HCT116 (cell line): ENCODE measurements at regions not wholly inside any gene's neighbourhood (a gene's known extent, or its start where the extent isn't known, plus 50 kb on each side); places are given as distances from the start of the nearest gene placed in this dataset.

Experiments
- ATAC-seq: fragments of 200-7000 bp; cut with Tn5 transposase; 2 replicates; pipeline ENCODE4 v1.9.1; 2020; ENCODE audit warnings: mild to moderate bottlenecking, moderate library complexity
- BruUV-seq: library from RNA; stranded (reverse); fragments of 400-500 nt; replicated peaks from 2 replicates; lab custom pipeline; 2021; lab: Mats Ljungman, UMichigan
- CTCF ChIA-PET: fragments of 300-600 bp; sonication (Branson Sonifier 250); formaldehyde crosslinking; loops from one replicate; lab custom pipeline; 2021; ENCODE audit warnings: antibody characterized with exemption; lab: Charles Lee
- POLR2A ChIA-PET: fragments of 300-600, 350-600 bp; sonication (Branson Sonifier 250); formaldehyde crosslinking; loops from one replicate; lab custom pipeline; 2021; ENCODE audit warnings: antibody characterized with exemption; lab: Charles Lee
- RAD21 ChIA-PET, 2 experiments: fragments of 300-600 bp; sonication (Branson Sonifier 250); formaldehyde crosslinking; loops; one replicate each; lab custom pipeline; 2023; ENCODE audit warnings: low total read pairs in 2 of 2; ENCODE audit not compliant: uncharacterized antibody in 2 of 2, unreplicated experiment in 2 of 2, low non-redundant PET in 1 of 2; lab: Charles Lee
- DNase-seq: peaks from one replicate; pipeline ENCODE4 v3.0.0-alpha.2; 2010; ENCODE audit warnings: low read depth, low spot score
- H2AFZ ChIP-seq: fragments of 200-600 bp; shearing (Covaris generic), sonication (generic); 2 replicates; pipeline ENCODE4 v1.6.1; 2017; ENCODE audit warnings: low read depth, mixed run types, mixed read lengths, antibody characterized with exemption, low read length; ENCODE audit not compliant: poor library complexity, severe bottlenecking
- H3K27ac ChIP-seq: 2 replicates; pipeline ENCODE4 v1.5.1; 2012; ENCODE audit warnings: low read depth, low read length
- H3K27me3 ChIP-seq: fragments of 200-600 bp; sonication (generic); 2 replicates; pipeline ENCODE4 v1.6.1; 2016; ENCODE audit warnings: mixed run types, low read length, mixed read lengths; ENCODE audit not compliant: insufficient read depth
- H3K36me3 ChIP-seq, 2 experiments: fragments of 200-500 bp in 1 of 2; fragments of 200-600 bp in 1 of 2; sonication (Bioruptor generic) in 1 of 2; sonication (generic) in 1 of 2; 2 replicates each; pipeline versions ENCODE4 v1.5.1 to v1.6.1; 2014 to 2016; ENCODE audit warnings: low read length in 2 of 2, inconsistent platforms in 1 of 2, mixed read lengths in 1 of 2, mixed run types in 1 of 2; ENCODE audit not compliant: insufficient read depth in 2 of 2, control insufficient read depth in 1 of 2
- H3K4me1 ChIP-seq, 2 experiments: fragments of 200-600 bp in 1 of 2; sonication (generic) in 1 of 2; 2 replicates each; pipeline versions ENCODE4 v1.5.1 to v1.6.1; 2012 to 2017; ENCODE audit warnings: low read length in 2 of 2, inconsistent platforms in 1 of 2, mild to moderate bottlenecking in 1 of 2, mixed read lengths in 1 of 2, mixed run types in 1 of 2, moderate library complexity in 1 of 2; ENCODE audit not compliant: insufficient read depth in 2 of 2, control insufficient read depth in 1 of 2
- H3K4me2 ChIP-seq: fragments of 200-600 bp; sonication (generic); 2 replicates; pipeline ENCODE4 v1.6.1; 2017; ENCODE audit warnings: mixed run types, low read length, mixed read lengths
- H3K4me3 ChIP-seq, 2 experiments: fragments of 200-600 bp in 1 of 2; sonication (generic) in 1 of 2; replicated peaks in 1 of 2; 2 replicates each; pipeline ENCODE4 v1.5.1; 2011 to 2016; ENCODE audit warnings: low read length in 2 of 2, control low read depth in 1 of 2, low read depth in 1 of 2, mild to moderate bottlenecking in 1 of 2, mixed read lengths in 1 of 2, mixed run types in 1 of 2
- H3K79me2 ChIP-seq: fragments of 200-600 bp; sonication (generic); 2 replicates; pipeline ENCODE4 v1.6.1; 2017; ENCODE audit warnings: mild to moderate bottlenecking, mixed run types, low read length, moderate library complexity, mixed read lengths; ENCODE audit not compliant: insufficient read depth
- H3K9ac ChIP-seq: fragments of 200-600 bp; sonication (generic); 2 replicates; pipeline ENCODE4 v1.6.1; 2016; ENCODE audit warnings: low read length, mixed read lengths
- H3K9me2 ChIP-seq: fragments of 200-600 bp; sonication (generic), shearing (Covaris generic); 2 replicates; pipeline ENCODE4 v1.6.1; 2017; ENCODE audit warnings: mixed run types, mild to moderate bottlenecking, moderate library complexity; ENCODE audit not compliant: insufficient read depth
- H3K9me3 ChIP-seq, 2 experiments: fragments of 200-500 bp in 1 of 2; fragments of 200-600 bp in 1 of 2; sonication (Bioruptor generic) in 1 of 2; sonication (generic) in 1 of 2; 2 replicates each; pipeline ENCODE4 v1.6.1; 2014 to 2017; ENCODE audit warnings: low read length in 2 of 2, mixed read lengths in 2 of 2, inconsistent platforms in 1 of 2, low read depth in 1 of 2, mild to moderate bottlenecking in 1 of 2, mixed run types in 1 of 2, moderate library complexity in 1 of 2; ENCODE audit not compliant: control insufficient read depth in 1 of 2, insufficient read depth in 1 of 2
- H4K20me1 ChIP-seq: fragments of 200-600 bp; sonication (generic), shearing (Covaris generic); 2 replicates; pipeline ENCODE4 v1.6.1; 2017; ENCODE audit warnings: mixed run types, mild to moderate bottlenecking, moderate library complexity; ENCODE audit not compliant: insufficient read depth
- CBX3 ChIP-seq: IDR thresholded peaks from 2 replicates; pipeline ENCODE4 v1.6.1; 2012; ENCODE audit warnings: low read depth
- CEBPB ChIP-seq: IDR thresholded peaks from 2 replicates; pipeline ENCODE4 v1.6.1; 2012; ENCODE audit warnings: low read depth
- EGR1 ChIP-seq: IDR thresholded peaks from 2 replicates; pipeline ENCODE4 v1.6.1; 2012; ENCODE audit warnings: low read depth
- EZH2 ChIP-seq: fragments of 200-600 bp; sonication (generic); IDR thresholded peaks from 2 replicates; pipeline ENCODE4 v1.6.1; 2017; ENCODE audit warnings: antibody characterized with exemption, mixed run types
- EZH2phosphoT487 ChIP-seq: fragments of 200-600 bp; IDR thresholded peaks from 2 replicates; pipeline ENCODE4 v1.6.1; 2018; ENCODE audit warnings: antibody characterized with exemption, borderline replicate concordance
- FOSL1 ChIP-seq: IDR thresholded peaks from 2 replicates; pipeline ENCODE4 v1.6.1; 2012; ENCODE audit warnings: low read depth
- JUND ChIP-seq: IDR thresholded peaks from 2 replicates; pipeline ENCODE4 v1.6.1; 2012
- MAX ChIP-seq: IDR thresholded peaks from 2 replicates; pipeline ENCODE4 v1.6.1; 2012
- POLR2A ChIP-seq: IDR thresholded peaks from 2 replicates; pipeline ENCODE4 v1.7.0; 2011; ENCODE audit warnings: borderline replicate concordance; ENCODE audit not compliant: insufficient read depth, insufficient read length; ENCODE audit errors: extremely low read depth
- POLR2AphosphoS5 ChIP-seq: IDR thresholded peaks from 2 replicates; pipeline ENCODE4 v1.6.1; 2011; ENCODE audit warnings: mild to moderate bottlenecking, low read depth, low read length, moderate library complexity
- RAD21 ChIP-seq: IDR thresholded peaks from 2 replicates; pipeline ENCODE4 v1.6.1; 2012; ENCODE audit warnings: low read depth, mild to moderate bottlenecking
- SIN3A ChIP-seq: IDR thresholded peaks from 2 replicates; pipeline ENCODE4 v1.6.1; 2012; ENCODE audit warnings: low read depth
- SRF ChIP-seq: IDR thresholded peaks from 2 replicates; pipeline ENCODE4 v1.6.1; 2012; ENCODE audit warnings: low read depth
- TCF7L2 ChIP-seq: IDR thresholded peaks from 2 replicates; pipeline ENCODE4 v1.7.0; 2011; ENCODE audit warnings: borderline replicate concordance, inconsistent platforms; ENCODE audit not compliant: insufficient read depth, insufficient read length; ENCODE audit errors: extremely low read depth
- YY1 ChIP-seq: IDR thresholded peaks from 2 replicates; pipeline ENCODE4 v1.6.1; 2011; ENCODE audit warnings: low read length, low read depth, moderate library complexity, mild to moderate bottlenecking; ENCODE audit not compliant: insufficient replicate concordance; ENCODE audit errors: extremely low read depth
- ZBTB33 ChIP-seq: IDR thresholded peaks from 2 replicates; pipeline ENCODE4 v1.6.1; 2011; ENCODE audit warnings: mild to moderate bottlenecking, low read length, moderate library complexity; ENCODE audit not compliant: insufficient replicate concordance; ENCODE audit errors: extremely low read depth
- ZFX ChIP-seq: fragments of 450-650 bp; IDR thresholded peaks from 2 replicates; pipeline ENCODE4 v1.6.1; 2017
- ZNF274 ChIP-seq: fragments of 200-500 bp; sonication (Bioruptor generic); IDR thresholded peaks from 2 replicates; pipeline ENCODE4 v1.6.1; 2014; ENCODE audit warnings: mild to moderate bottlenecking, low read depth, low read length, inconsistent platforms
- intact Hi-C: fragments of 100-400 bp; cut with micrococcal nuclease; formaldehyde crosslinking; loops from 2 replicates; pipeline ENCODE4 v1.10.0; 2022
- TF ChIP-seq, protein P1 (sequence below): IDR thresholded peaks from 2 replicates; pipeline ENCODE4 v1.6.1; 2012; ENCODE audit warnings: low read depth
- TF ChIP-seq, protein P2 (sequence below): IDR thresholded peaks from 2 replicates; pipeline ENCODE4 v1.6.1; 2012

- no peak overlapping the region for H3K9ac ChIP-seq
- H3K4me3 ChIP-seq: no peak overlapping the region
- no peaks in the 10 kb centered on the region for H3K79me2 ChIP-seq
- no peak for DNase-seq
- H4K20me1 ChIP-seq: no peaks in the 10 kb centered on the region
- no peak overlapping the region for H2AFZ ChIP-seq
- no peaks in the 10 kb centered on the region for H3K9me2 ChIP-seq
- no peaks in the 10 kb centered on the region for H3K4me1 ChIP-seq
- H3K4me2 ChIP-seq: no peak overlapping the region
- BruUV-seq: no TSS peak
- ChIA-PET CTCF (no interaction called here), RAD21 (no interaction called here), POLR2A (no interaction called here)
- no peak for ATAC-seq
- H3K9me3 ChIP-seq: no peaks in the 10 kb centered on the region
- TF ChIP-seq CEBPB (no peak), ZNF274 (no peak), ZFX (no peak), TCF7L2 (no peak), RAD21 (no peak), YY1 (no peak), MAX (no peak), CBX3 (no peak), EZH2 (no peak), JUND (no peak), EZH2phosphoT487 (no peak), POLR2A (no peak), EGR1 (no peak), POLR2AphosphoS5 (no peak), ZBTB33 (no peak), SIN3A (no peak), SRF (no peak), FOSL1 (no peak)
- TF ChIP-seq, protein P1, sequence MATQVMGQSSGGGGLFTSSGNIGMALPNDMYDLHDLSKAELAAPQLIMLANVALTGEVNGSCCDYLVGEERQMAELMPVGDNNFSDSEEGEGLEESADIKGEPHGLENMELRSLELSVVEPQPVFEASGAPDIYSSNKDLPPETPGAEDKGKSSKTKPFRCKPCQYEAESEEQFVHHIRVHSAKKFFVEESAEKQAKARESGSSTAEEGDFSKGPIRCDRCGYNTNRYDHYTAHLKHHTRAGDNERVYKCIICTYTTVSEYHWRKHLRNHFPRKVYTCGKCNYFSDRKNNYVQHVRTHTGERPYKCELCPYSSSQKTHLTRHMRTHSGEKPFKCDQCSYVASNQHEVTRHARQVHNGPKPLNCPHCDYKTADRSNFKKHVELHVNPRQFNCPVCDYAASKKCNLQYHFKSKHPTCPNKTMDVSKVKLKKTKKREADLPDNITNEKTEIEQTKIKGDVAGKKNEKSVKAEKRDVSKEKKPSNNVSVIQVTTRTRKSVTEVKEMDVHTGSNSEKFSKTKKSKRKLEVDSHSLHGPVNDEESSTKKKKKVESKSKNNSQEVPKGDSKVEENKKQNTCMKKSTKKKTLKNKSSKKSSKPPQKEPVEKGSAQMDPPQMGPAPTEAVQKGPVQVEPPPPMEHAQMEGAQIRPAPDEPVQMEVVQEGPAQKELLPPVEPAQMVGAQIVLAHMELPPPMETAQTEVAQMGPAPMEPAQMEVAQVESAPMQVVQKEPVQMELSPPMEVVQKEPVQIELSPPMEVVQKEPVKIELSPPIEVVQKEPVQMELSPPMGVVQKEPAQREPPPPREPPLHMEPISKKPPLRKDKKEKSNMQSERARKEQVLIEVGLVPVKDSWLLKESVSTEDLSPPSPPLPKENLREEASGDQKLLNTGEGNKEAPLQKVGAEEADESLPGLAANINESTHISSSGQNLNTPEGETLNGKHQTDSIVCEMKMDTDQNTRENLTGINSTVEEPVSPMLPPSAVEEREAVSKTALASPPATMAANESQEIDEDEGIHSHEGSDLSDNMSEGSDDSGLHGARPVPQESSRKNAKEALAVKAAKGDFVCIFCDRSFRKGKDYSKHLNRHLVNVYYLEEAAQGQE: no peak
- TF ChIP-seq, protein P2, sequence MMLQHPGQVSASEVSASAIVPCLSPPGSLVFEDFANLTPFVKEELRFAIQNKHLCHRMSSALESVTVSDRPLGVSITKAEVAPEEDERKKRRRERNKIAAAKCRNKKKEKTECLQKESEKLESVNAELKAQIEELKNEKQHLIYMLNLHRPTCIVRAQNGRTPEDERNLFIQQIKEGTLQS: no peak
- intact Hi-C loops: no loop called here
- no peak overlapping the region for H3K27ac ChIP-seq
- no peaks in the 10 kb centered on the region for H3K36me3 ChIP-seq
- H3K27me3 ChIP-seq: no peaks in the 10 kb centered on the region
Measured at GRCh38 chrX:125883169-125883568, 282.9 kb downstream of the DCAF12L2 start.
